ENCODE measurements at regions not wholly inside any gene's neighbourhood (a gene's known extent, or its start where the extent isn't known, plus 50 kb on each side); places are given as distances from the start of the nearest gene placed in this dataset.
"Not testable (repeated sequence)": the region's sequence is repeated elsewhere in the genome, so short reads cannot be mapped to it uniquely, and the experiment has no call there.

GRCh38 chr2:85969367-85969766 lies 80.6 kb upstream of the ST3GAL5 start:
- H3K4me1 ChIP-seq (ENCODE audit: insufficient read depth, low read length, poor library complexity, severe bottlenecking); CTCF ChIA-PET (ENCODE audit: unreplicated experiment); POLR2A ChIA-PET; H2AFZ ChIP-seq (ENCODE audit: low read length); H3K4me3 ChIP-seq (ENCODE audit: low read depth, low read length, poor library complexity, severe bottlenecking); H3K36me3 ChIP-seq (ENCODE audit: insufficient read depth, low read length); H3K9me3 ChIP-seq (ENCODE audit: low read length); H4K20me1 ChIP-seq (ENCODE audit: insufficient read depth, low read length); H3K9me2 ChIP-seq (ENCODE audit: insufficient read depth, low read length); H3K27ac ChIP-seq (ENCODE audit: low read depth, low read length, poor library complexity, severe bottlenecking); DNase-seq (ENCODE audit: low spot score); H3K4me2 ChIP-seq (ENCODE audit: low read length); BruUV-seq (replicated peaks); H3K79me2 ChIP-seq (ENCODE audit: insufficient read depth, low read depth, low read length); intact Hi-C loops (cut with micrococcal nuclease; ENCODE audit: unreplicated experiment): not testable (repeated sequence)

DNA sequence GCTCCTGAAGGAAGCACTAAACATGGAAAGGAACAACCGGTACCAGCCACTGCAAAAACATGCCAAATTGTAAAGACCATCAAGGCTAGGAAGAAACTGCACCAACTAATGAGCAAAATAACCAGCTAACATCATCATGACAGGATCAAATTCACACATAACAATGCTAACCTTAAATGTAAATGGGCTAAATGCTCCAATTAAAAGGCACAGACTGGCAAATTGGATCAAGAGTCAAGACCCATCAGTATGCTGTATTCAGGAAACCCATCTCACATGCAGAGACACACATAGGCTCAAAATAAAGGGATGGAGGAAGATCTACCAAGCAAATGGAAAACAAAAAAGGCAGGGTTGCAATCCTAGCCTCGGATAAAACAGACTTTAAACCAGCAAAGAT lies 77.0 kb upstream of the ST3GAL5 start:
- CTCF ChIA-PET (ENCODE audit: unreplicated experiment); H3K9me2 ChIP-seq (ENCODE audit: insufficient read depth, low read length); H3K4me3 ChIP-seq (ENCODE audit: low read depth, low read length, poor library complexity, severe bottlenecking); POLR2A ChIA-PET; DNase-seq (ENCODE audit: low spot score); H3K36me3 ChIP-seq (ENCODE audit: insufficient read depth, low read length); H3K79me2 ChIP-seq (ENCODE audit: insufficient read depth, low read depth, low read length); H3K9me3 ChIP-seq (ENCODE audit: low read length); H4K20me1 ChIP-seq (ENCODE audit: insufficient read depth, low read length); intact Hi-C loops (cut with micrococcal nuclease; ENCODE audit: unreplicated experiment); H2AFZ ChIP-seq (ENCODE audit: low read length); H3K4me2 ChIP-seq (ENCODE audit: low read length); H3K27ac ChIP-seq (ENCODE audit: low read depth, low read length, poor library complexity, severe bottlenecking); BruUV-seq (replicated peaks); H3K4me1 ChIP-seq (ENCODE audit: insufficient read depth, low read length, poor library complexity, severe bottlenecking): not testable (repeated sequence)

- H3K79me2 ChIP-seq (ENCODE audit: insufficient read depth, low read depth, low read length); DNase-seq (ENCODE audit: low spot score); H3K9me2 ChIP-seq (ENCODE audit: insufficient read depth, low read length); H3K4me2 ChIP-seq (ENCODE audit: low read length); H3K9me3 ChIP-seq (ENCODE audit: low read length); CTCF ChIA-PET (ENCODE audit: unreplicated experiment); H2AFZ ChIP-seq (ENCODE audit: low read length); H3K27ac ChIP-seq (ENCODE audit: low read depth, low read length, poor library complexity, severe bottlenecking); H3K36me3 ChIP-seq (ENCODE audit: insufficient read depth, low read length); POLR2A ChIA-PET; intact Hi-C loops (cut with micrococcal nuclease; ENCODE audit: unreplicated experiment); H3K4me3 ChIP-seq (ENCODE audit: low read depth, low read length, poor library complexity, severe bottlenecking); H4K20me1 ChIP-seq (ENCODE audit: insufficient read depth, low read length); H3K4me1 ChIP-seq (ENCODE audit: insufficient read depth, low read length, poor library complexity, severe bottlenecking); BruUV-seq (replicated peaks): not testable (repeated sequence)
Measured at GRCh38 chr2:85963747-85964418, 75.1 kb upstream of the ST3GAL5 start.

GRCh38 chr2:85963068-85963467 lies 74.3 kb upstream of the ST3GAL5 start:
- CTCF ChIA-PET (ENCODE audit: unreplicated experiment) = no interaction called here
- H3K4me2 ChIP-seq (ENCODE audit: low read length) = no peak overlapping the region

More at GRCh38 chr2:85963068-85963467, 74.3 kb upstream of the ST3GAL5 start:
- BruUV-seq (replicated peaks) = no TSS peak
- TF ChIP-seq, protein P1, sequence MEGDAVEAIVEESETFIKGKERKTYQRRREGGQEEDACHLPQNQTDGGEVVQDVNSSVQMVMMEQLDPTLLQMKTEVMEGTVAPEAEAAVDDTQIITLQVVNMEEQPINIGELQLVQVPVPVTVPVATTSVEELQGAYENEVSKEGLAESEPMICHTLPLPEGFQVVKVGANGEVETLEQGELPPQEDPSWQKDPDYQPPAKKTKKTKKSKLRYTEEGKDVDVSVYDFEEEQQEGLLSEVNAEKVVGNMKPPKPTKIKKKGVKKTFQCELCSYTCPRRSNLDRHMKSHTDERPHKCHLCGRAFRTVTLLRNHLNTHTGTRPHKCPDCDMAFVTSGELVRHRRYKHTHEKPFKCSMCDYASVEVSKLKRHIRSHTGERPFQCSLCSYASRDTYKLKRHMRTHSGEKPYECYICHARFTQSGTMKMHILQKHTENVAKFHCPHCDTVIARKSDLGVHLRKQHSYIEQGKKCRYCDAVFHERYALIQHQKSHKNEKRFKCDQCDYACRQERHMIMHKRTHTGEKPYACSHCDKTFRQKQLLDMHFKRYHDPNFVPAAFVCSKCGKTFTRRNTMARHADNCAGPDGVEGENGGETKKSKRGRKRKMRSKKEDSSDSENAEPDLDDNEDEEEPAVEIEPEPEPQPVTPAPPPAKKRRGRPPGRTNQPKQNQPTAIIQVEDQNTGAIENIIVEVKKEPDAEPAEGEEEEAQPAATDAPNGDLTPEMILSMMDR (conservative IDR thresholded peaks at IDR 0.05; ENCODE audit: low read length) = no peak
- no peak for TF ChIP-seq EZH2phosphoT487 (IDR thresholded peaks at IDR 0.05; ENCODE audit: borderline replicate concordance, low read depth, low read length)
- Histone ChIP-seq H3K9me3 (ENCODE audit: low read length) (peaks cover 8% of the 10 kb centered on the region; the same call in 1 of the 2 replicates), H3K27ac (ENCODE audit: low read depth, low read length, poor library complexity, severe bottlenecking) (no peak overlapping the region), H3K9me2 (ENCODE audit: insufficient read depth, low read length) (no peaks in the 10 kb centered on the region), H2AFZ (ENCODE audit: low read length) (no peak overlapping the region), H4K20me1 (ENCODE audit: insufficient read depth, low read length) (no peaks in the 10 kb centered on the region), H3K4me3 (ENCODE audit: low read depth, low read length, poor library complexity, severe bottlenecking) (no peak overlapping the region), H3K36me3 (ENCODE audit: insufficient read depth, low read length) (no peaks in the 10 kb centered on the region), H3K4me1 (ENCODE audit: insufficient read depth, low read length, poor library complexity, severe bottlenecking) (no peaks in the 10 kb centered on the region), H3K79me2 (ENCODE audit: insufficient read depth, low read depth, low read length) (no peaks in the 10 kb centered on the region)
- intact Hi-C loops (cut with micrococcal nuclease; ENCODE audit: unreplicated experiment) = no loop called here
- POLR2A ChIA-PET = no interaction called here
- DNase-seq (ENCODE audit: low spot score) = no peak

Measured in OCI-LY7 (cell line).